Uterus (tissue), 2 donors: ENCODE measurements at regions not wholly inside any gene's neighbourhood (a gene's known extent, or its start where the extent isn't known, plus 50 kb on each side); places are given as distances from the start of the nearest gene placed in this dataset.

Experiments
- CTCF ChIP-seq, 4 experiments: fragments of 200-600 bp in 2 of 4; fragments of 450-650 bp in 2 of 4; sonication (generic) in 2 of 4; IDR thresholded peaks; one replicate each; pipeline ENCODE4 v1.5.1; 2016 to 2019; ENCODE audit warnings: antibody characterized with exemption in 4 of 4, mild to moderate bottlenecking in 2 of 4, moderate library complexity in 1 of 4
- POLR2A ChIP-seq, 2 donors: fragments of 450-650 bp; IDR thresholded peaks; one replicate each; pipeline ENCODE4 v1.6.1; 2016; ENCODE audit warnings: antibody characterized with exemption in 2 of 2, mild to moderate bottlenecking in 1 of 2, moderate library complexity in 1 of 2

DNA sequence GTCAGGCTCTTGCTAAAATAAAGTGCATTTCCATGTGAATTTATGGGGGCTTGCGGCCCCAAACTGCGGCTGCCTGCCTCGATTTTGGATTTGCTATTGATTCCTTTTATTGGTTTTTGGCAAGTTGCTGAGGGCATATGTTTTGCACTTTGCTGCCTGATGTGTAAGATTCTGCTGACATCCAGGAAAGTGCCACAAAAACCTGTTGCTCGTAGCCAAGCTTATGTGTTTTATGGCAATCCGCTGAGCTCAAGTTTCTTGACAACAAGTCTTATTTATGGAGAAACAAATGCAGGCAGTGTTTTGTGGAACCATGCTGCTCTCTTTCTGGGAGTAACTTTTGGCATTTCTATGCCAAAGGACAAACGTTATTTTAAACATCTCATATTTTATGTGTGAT lies 97.3 kb upstream of the DDIT4L start:
- TF ChIP-seq CTCF (IDR thresholded peaks at IDR 0.05) (no peak), POLR2A (IDR thresholded peaks at IDR 0.05) (no peak)
